Effector memory CD4-positive, alpha-beta T cell (primary cell): ENCODE measurements at regions not wholly inside any gene's neighbourhood (a gene's known extent, or its start where the extent isn't known, plus 50 kb on each side); places are given as distances from the start of the nearest gene placed in this dataset.

Experiments
- DNase-seq, 3 donors: peaks; one replicate each; pipeline ENCODE4 v3.0.0-alpha.2; 2020
- H3K27ac ChIP-seq: 2 replicates; pipeline ENCODE4 v1.7.0; 2013; ENCODE audit warnings: mild to moderate bottlenecking, low read length, moderate library complexity; ENCODE audit not compliant: insufficient read depth, poor library complexity, severe bottlenecking
- H3K27me3 ChIP-seq: replicated peaks from 2 replicates; pipeline ENCODE4 v1.7.0; 2013; ENCODE audit warnings: mild to moderate bottlenecking, low read length; ENCODE audit not compliant: insufficient read depth, control insufficient read depth, poor library complexity, severe bottlenecking
- H3K36me3 ChIP-seq: 2 replicates; pipeline ENCODE4 v1.7.0; 2013; ENCODE audit warnings: mild to moderate bottlenecking, low read length, moderate library complexity; ENCODE audit not compliant: control insufficient read depth, insufficient read depth
- H3K4me1 ChIP-seq: 2 replicates; pipeline ENCODE4 v1.7.0; 2013; ENCODE audit warnings: low read length, mild to moderate bottlenecking; ENCODE audit not compliant: control insufficient read depth, insufficient read depth, poor library complexity, severe bottlenecking
- H3K4me3 ChIP-seq: 2 replicates; pipeline ENCODE4 v1.7.0; 2013; ENCODE audit warnings: low read length, low read depth, mild to moderate bottlenecking; ENCODE audit not compliant: insufficient read depth, poor library complexity, severe bottlenecking
- H3K9me3 ChIP-seq: 2 replicates; pipeline ENCODE4 v1.7.0; 2013; ENCODE audit warnings: mild to moderate bottlenecking, low read length, moderate library complexity; ENCODE audit not compliant: control insufficient read depth

GRCh38 chr15:62846131-62846804 lies 196.3 kb upstream of the TPM1 start:
- H3K9me3 ChIP-seq = no peaks in the 10 kb centered on the region
- no peak overlapping the region for H3K27ac ChIP-seq
- H3K4me3 ChIP-seq = no peak overlapping the region
- H3K36me3 ChIP-seq = no peaks in the 10 kb centered on the region
- no peaks in the 10 kb centered on the region for H3K27me3 ChIP-seq
- no peaks in the 10 kb centered on the region for H3K4me1 ChIP-seq
- DNase-seq = no peak

GRCh38 chr15:62846805-62847495 lies 195.6 kb upstream of the TPM1 start:
- Histone ChIP-seq H3K27me3 (no peaks in the 10 kb centered on the region), H3K4me1 (no peaks in the 10 kb centered on the region), H3K27ac (no peak overlapping the region), H3K36me3 (no peaks in the 10 kb centered on the region), H3K4me3 (no peak overlapping the region), H3K9me3 (no peaks in the 10 kb centered on the region)
- no peak for DNase-seq

- no peaks in the 10 kb centered on the region for H3K9me3 ChIP-seq
- no peak overlapping the region for H3K27ac ChIP-seq
- H3K27me3 ChIP-seq = no peaks in the 10 kb centered on the region
- H3K36me3 ChIP-seq = no peaks in the 10 kb centered on the region
- no peak overlapping the region for H3K4me3 ChIP-seq
- H3K4me1 ChIP-seq = no peaks in the 10 kb centered on the region
- DNase-seq = peak in 2 of 3 donors; percentile 2 to 8
These were observed 194.6 kb upstream of the TPM1 start for GRCh38 chr15:62847900-62848489.

GRCh38 chr15:62848632-62849050 lies 193.9 kb upstream of the TPM1 start:
- no peaks in the 10 kb centered on the region for H3K36me3 ChIP-seq
- no peak overlapping the region for H3K4me3 ChIP-seq
- H3K9me3 ChIP-seq = no peaks in the 10 kb centered on the region
- no peaks in the 10 kb centered on the region for H3K27me3 ChIP-seq
- no peaks in the 10 kb centered on the region for H3K4me1 ChIP-seq
- DNase-seq = no peak
- H3K27ac ChIP-seq = no peak overlapping the region

GRCh38 chr15:62849316-62850106 lies 193.0 kb upstream of the TPM1 start:
- Histone ChIP-seq H3K4me3 (no peak overlapping the region), H3K27me3 (no peaks in the 10 kb centered on the region), H3K9me3 (no peaks in the 10 kb centered on the region), H3K36me3 (no peaks in the 10 kb centered on the region), H3K27ac (no peak overlapping the region), H3K4me1 (no peaks in the 10 kb centered on the region)
- DNase-seq = no peak

GRCh38 chr15:62850318-62850717 lies 192.2 kb upstream of the TPM1 start:
- H3K9me3 ChIP-seq = no peaks in the 10 kb centered on the region
- no peak overlapping the region for H3K27ac ChIP-seq
- H3K27me3 ChIP-seq = no peaks in the 10 kb centered on the region
- H3K4me3 ChIP-seq = no peak overlapping the region
- no peaks in the 10 kb centered on the region for H3K36me3 ChIP-seq
- no peak for DNase-seq
- no peaks in the 10 kb centered on the region for H3K4me1 ChIP-seq

GRCh38 chr15:62850791-62851291 lies 191.7 kb upstream of the TPM1 start:
- no peak for DNase-seq
- H3K27ac ChIP-seq = no peak overlapping the region

GRCh38 chr15:62853114-62853840 lies 189.3 kb upstream of the TPM1 start:
- no peaks in the 10 kb centered on the region for H3K4me1 ChIP-seq
- no peaks in the 10 kb centered on the region for H3K36me3 ChIP-seq
- H3K4me3 ChIP-seq = no peak overlapping the region
- DNase-seq = no peak
- no peak overlapping the region for H3K27ac ChIP-seq
- H3K9me3 ChIP-seq = no peaks in the 10 kb centered on the region
- no peaks in the 10 kb centered on the region for H3K27me3 ChIP-seq

More at GRCh38 chr15:62850791-62851291, 191.7 kb upstream of the TPM1 start:
- H3K36me3 ChIP-seq = no peaks in the 10 kb centered on the region
- no peaks in the 10 kb centered on the region for H3K9me3 ChIP-seq
- H3K27me3 ChIP-seq = no peaks in the 10 kb centered on the region
- H3K4me3 ChIP-seq = no peak overlapping the region
- no peaks in the 10 kb centered on the region for H3K4me1 ChIP-seq

DNA sequence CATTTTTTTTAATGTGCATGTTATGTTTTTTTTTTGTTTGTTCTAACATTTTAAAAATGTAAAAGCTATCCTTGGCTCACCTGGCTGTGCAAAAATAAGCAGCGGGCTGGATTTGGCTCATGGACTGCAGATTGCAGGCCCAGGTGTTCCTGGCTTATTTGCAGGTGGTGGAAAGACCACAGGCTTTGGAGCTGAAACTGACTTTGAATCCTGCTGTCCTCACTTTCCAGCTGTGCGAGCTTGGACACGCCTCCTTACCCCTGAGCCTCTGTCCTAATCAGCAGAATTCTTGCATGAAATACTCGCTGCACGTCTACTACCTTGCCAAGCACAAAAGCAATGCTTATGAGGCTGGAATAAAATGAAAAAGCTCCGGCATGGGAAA lies 188.7 kb upstream of the TPM1 start:
- no peaks in the 10 kb centered on the region for H3K9me3 ChIP-seq
- H3K36me3 ChIP-seq = no peaks in the 10 kb centered on the region
- H3K4me3 ChIP-seq = no peak overlapping the region
- H3K4me1 ChIP-seq = no peaks in the 10 kb centered on the region
- no peaks in the 10 kb centered on the region for H3K27me3 ChIP-seq
- DNase-seq = no peak
- H3K27ac ChIP-seq = no peak overlapping the region
